Adrenal gland (tissue), 5 donors: ENCODE measurements at regions not wholly inside any gene's neighbourhood (a gene's known extent, or its start where the extent isn't known, plus 50 kb on each side); places are given as distances from the start of the nearest gene placed in this dataset.

Source experiments
- POLR2A ChIP-seq, 2 donors: fragments of 450-650 bp; IDR thresholded peaks; one replicate each; pipeline ENCODE4 v1.6.1; 2017; ENCODE audit warnings: antibody characterized with exemption in 2 of 2, mild to moderate bottlenecking in 2 of 2, moderate library complexity in 1 of 2
- TF ChIP-seq, protein P1 (sequence below), 6 experiments: fragments of 450-650 bp in 4 of 6; fragments of 200-600 bp in 2 of 6; sonication (generic) in 1 of 6; IDR thresholded peaks; 1 replicate in 5 of 6; 2 replicates in 1 of 6; pipeline versions ENCODE4 v1.5.1 to v1.8.0; 2016 to 2021; ENCODE audit warnings: antibody characterized with exemption in 6 of 6, mild to moderate bottlenecking in 2 of 6, moderate library complexity in 1 of 6
- donor health status: DM: no; HTN: no; CAD: no.

DNA sequence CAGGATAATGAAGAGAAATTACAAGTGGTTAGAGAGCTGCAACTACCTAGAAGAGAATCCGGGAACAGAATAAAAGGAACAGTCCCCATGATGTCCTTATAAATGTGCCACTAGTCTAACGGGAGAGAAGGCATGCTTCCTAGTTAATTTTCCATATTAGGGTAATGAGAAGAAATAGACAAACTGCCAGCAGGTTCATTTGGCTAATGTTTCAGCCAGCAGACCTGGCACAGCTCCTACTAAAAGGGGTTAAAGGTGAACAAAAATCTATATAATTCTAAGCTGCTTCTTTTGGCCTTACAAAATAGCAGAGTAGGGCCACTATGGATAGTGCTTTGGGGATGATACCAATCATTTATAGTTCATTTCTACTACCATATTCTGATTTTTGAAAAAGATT, 845.3 kb upstream of the GCFC2 start:
- TF ChIP-seq, protein P1, sequence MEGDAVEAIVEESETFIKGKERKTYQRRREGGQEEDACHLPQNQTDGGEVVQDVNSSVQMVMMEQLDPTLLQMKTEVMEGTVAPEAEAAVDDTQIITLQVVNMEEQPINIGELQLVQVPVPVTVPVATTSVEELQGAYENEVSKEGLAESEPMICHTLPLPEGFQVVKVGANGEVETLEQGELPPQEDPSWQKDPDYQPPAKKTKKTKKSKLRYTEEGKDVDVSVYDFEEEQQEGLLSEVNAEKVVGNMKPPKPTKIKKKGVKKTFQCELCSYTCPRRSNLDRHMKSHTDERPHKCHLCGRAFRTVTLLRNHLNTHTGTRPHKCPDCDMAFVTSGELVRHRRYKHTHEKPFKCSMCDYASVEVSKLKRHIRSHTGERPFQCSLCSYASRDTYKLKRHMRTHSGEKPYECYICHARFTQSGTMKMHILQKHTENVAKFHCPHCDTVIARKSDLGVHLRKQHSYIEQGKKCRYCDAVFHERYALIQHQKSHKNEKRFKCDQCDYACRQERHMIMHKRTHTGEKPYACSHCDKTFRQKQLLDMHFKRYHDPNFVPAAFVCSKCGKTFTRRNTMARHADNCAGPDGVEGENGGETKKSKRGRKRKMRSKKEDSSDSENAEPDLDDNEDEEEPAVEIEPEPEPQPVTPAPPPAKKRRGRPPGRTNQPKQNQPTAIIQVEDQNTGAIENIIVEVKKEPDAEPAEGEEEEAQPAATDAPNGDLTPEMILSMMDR (IDR thresholded peaks at IDR 0.05), result no peak
- TF ChIP-seq POLR2A (IDR thresholded peaks at IDR 0.05), result no peak
